ENCODE measurements at regions not wholly inside any gene's neighbourhood (a gene's known extent, or its start where the extent isn't known, plus 50 kb on each side); places are given as distances from the start of the nearest gene placed in this dataset.

DNA sequence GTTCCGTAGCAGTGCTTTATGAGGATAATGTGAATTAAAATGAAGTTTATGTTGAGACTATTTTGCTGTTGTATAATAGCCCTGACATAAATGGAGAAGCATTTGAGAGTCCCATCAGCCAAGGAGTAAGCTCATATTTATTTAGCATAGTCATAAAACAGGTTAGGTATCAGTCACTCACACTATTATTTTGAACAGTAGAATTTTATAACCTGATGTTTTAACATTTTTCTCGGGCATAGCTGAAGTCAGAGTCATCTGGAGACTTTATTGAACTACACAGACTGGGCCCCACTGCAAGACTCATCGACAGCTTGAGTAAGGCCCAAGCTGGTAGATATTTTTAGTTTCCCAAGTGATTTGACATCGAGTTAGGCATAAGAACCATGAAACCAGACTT lies 620.3 kb upstream of the WWC1 start:
- DNase-seq, result no peak

DNA sequence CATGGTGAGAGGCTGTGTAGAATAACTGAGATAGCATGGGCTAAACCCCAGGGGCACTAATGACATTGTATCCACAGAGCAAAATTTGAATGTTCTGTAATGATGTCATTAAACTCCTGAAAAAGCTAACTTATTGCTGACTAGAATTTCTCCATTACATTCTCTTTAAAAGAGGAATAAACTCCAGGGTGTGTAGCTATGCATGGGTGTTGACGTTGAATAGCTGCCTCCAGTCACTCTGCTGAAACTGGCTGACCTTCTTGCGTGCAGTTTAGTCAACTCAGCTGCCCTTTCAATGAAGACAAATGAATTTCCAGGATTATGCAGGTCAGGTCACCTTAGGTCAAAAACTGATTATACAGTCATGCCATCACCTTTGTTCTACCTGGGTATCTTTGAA lies 617.5 kb upstream of the WWC1 start:
- DNase-seq, result no peak

DNA sequence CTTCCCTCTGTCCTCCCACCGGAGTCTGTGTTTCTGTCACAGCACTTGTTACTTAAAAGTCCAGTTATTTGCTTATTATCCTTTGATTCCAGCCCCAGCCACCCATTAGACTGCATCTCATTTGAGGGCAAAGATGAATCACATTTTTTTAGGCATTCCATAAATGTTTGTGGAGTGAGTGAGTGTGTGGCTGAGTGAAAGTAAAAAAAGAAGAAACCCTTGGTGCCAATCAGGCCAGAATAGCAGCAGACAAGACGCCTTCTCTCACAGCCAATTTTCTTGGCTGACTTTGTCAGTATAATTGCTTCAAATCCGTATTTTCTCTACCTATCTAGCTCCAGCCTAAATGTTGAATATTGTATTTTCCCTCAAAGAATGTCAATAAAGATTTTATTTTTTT lies 613.0 kb upstream of the WWC1 start:
- DNase-seq, result no peak

DNA sequence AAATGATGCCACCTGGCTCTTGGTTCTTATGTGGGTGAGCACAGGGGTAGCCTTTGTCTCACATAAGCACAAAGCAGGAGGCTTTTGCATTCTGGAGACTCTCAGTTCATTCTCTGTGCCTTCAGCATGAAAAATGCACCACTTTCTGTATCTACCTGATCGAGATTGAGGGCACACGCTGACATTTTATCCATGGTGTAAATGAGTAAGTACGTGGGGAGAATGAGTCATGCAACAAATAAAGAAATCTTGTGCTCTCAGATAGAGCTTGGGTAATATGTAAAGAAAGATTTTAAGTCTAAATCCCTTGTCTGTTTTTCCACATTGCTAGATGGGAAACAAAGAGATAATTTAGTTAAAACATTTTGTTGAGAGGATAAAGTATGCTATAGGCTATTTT lies 607.2 kb upstream of the WWC1 start:
- DNase-seq, result no peak

DNA sequence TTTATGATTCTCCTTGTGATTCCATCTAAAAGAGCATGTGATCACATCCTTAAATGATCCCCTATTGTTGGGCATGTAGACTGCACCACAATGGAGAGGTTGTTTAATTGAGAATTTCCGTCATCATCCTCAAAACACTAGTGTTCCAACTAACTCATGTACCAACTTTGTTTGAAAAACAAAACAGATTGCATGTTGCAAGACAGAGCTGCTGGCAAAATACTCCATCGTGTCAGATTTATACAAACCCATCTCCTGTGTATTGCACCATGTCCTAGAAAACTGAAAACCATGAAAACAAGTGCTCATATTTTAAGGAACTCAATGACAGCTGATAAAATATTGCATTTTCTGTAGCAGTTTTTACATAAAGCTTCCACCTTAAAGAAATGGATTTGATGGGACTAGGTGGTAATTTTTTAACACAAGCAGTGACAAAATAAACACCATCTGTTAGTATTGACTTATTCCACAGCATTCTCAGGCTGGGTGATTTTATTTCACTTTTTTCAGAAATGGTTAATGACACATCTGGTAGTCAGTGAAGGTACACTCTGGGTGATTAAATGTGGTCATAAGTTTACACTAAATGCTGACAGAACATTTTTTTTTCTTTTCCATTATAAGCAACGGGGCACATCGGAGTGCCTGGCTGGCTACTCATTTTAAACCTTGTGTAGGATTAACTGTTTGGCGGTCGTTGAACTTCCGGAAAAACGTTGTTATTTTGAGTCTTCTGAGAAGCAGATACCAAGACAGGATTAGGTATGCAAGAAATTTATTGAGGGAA lies 602.9 kb upstream of the WWC1 start:
- DNase-seq, result no peak

DNA sequence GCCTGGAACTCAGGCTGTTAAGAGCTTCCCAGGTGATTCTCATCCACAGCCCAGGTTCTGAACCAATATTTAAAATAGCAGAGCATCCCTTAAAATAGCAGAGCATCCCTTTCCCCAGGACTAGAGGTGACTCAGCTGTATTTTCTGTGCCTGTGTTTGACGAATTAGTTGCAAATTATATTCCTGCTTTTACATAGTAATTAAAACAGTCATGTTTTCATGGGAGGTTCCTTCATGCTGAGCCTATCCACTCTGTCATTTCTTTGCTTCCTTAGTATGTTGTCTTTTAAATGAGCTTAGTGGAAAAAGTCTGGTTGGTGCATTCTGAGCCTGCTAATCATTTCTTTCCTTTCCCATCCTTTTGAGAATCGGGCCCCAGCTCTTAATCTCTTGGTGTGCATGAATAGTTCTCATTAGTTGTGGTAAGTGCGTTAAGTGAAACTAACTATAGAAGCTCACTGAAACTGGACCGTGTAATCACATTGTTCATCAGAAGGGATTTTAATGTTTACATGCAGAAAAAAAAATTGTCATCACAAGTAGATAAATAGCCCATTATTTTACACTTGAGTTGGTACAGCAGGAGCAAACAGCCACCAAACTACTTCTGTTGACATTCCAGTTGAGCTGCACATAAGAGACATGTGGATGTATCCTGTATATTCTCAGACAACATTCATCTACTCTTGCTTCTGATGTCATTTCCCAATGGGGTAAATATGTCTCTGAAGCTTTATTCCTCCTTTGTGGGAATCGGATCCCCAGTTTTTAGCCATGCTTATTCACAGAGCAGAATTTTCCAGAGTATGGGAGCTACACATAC lies 596.9 kb upstream of the WWC1 start:
- DNase-seq, result no peak

DNA sequence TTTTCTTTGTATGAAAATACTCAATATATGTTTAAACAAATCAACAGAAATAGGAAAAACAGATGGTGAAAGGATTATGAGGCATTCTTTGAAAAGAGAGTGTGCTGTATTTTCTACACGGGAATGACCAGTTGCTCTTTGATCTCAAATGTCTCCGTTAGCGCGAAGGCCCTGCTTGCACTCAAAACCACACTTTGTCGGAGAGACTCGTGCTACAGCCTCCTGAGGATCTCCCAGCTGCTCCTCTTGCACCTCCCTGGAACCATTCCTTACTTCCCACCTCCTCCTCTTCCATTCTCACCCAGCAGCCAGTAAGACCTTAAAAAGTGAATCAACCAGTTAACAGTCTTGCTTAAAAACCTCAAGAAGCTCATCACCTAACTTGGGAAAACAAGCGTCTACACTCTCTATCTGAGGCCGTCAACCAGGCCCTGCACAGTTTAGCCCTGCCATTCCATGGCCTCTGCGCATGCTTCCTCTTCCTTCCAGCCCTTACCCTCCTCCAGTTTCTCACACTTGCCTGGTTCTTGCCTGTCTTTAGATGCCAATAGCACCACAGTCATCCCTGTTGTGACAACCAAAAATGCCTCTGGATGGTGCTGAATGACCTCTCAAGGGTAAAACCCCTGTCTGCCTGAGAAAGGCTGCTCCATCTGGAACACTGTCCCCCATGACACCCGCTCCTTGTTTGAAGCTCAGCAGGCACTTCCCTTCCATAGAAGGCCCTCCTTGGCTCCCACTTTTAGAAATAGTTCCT lies 594.7 kb upstream of the WWC1 start:
- no peak for DNase-seq

DNA sequence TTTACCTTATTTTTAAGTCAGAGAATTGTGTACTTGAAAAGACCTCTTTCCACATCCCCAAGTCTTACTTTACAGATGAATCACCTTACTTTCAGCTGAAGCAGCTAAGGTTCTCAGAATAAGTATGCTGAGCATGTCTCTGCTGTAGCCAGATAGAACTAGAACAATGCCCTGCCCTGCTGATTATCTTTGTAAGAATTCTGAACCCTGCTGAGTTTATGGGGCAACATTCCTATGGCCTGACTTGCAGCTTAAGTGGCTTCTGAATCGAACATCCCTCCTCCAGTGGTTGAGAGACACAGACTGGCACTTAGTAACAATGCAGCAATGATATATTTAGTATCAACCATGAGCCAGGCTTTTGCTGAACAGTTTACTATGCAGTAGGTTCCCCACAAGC lies 592.0 kb upstream of the WWC1 start:
- DNase-seq, result peak; percentile 80

DNA sequence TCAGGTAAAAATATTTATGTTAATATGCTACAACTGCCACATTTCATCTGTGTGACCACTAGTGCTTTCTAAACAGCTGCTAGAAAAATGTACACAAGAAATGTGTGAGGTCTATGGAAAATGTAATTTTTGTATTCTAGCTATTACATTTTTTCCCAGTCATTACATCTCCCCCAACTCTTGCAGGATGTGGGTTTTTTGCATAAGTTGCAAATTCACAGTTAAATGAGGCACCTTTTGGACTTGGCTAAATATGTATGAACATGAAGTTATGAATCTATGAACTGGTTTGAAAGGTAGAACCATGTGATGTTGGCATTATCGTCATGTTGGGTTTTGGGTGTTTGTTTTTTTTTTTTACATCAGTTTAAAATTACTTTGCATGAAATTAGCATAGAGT lies 590.4 kb upstream of the WWC1 start:
- DNase-seq, result no peak

DNA sequence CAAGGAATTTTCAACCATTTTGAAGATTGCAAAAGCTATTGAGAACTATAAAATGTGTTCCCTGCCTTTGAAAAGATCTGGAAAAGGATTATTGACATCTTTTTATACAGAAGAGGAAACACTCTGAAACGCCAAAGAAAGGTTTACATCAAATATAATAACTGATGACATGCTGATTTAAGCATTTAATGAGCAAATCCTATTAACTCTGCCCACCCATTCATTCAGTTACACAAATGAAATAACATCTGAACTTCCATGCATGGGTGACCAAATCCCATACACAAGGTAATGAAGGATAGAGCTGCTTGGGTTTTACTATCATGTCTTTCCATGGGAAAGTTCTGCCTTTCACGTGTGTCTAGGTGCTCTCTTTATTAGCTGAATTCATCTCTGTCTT lies 589.4 kb upstream of the WWC1 start:
- peak; percentile 44 for DNase-seq

DNA sequence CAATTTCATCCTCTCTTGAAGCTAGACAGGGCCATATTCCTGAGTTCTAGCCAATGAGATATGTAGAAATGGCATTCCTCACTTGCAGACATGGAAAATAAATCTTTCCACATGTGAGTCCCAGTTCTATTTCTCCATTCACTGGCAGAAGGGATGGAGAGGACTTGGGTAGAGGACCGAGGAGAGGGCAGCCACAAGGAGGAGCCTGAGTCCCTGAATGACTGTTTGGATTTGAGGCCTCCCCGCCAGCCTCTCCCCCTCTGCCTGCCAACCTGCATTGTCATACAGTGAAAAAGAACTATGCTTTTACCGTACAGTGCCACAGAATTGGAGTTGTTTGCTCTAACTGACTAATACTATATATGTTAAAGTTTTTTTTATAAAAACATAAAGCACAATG lies 583.0 kb upstream of the WWC1 start:
- no peak for DNase-seq

DNA sequence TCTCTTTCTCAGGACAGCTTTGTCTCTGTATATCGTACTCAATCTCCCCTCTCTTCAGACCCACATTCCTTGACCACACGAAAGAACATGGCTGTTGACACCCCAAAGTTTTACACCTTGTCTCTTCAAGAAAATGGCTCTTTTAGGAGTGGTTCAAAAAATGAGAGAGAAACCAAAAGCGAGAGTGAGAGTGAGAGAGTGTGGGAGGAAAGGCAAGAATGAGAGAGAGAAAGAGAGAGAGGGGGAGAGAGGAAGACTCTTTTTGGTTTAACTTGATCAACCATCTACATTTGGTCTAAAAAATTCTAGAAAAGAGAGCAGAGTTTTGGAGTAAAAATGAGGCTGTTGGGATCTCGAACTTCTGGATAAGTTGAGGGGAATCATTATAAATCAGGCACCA lies 581.8 kb upstream of the WWC1 start:
- no peak for DNase-seq

DNA sequence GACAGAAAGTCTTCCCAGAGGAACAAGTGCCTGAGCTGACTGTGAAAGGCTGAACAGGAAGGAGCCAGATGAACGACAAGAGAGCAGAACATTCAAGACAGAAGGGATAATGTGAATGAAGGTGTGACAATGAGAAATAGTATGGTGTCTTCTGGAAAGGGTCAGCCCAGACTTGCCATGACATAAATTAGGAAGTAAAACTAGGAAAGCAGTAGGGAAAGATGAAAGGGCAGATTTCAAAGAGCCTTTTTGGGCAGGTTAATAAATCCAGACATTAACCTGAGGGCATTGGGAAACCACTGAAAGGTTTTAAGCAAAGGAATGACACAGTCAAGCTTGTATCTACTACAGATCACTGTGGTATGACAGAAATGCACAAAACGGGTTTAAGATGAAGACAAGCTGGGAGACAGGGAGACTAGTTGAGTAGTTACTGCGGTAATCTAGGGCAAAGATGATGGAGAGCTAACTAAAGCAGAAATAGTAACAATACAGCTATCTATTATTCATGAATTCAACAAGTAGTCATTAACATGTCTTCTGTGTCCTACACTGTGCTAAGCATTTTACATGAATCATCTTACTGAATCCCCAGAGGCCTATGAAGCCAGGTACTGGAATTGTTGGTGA lies 580.9 kb upstream of the WWC1 start:
- DNase-seq, result no peak

DNA sequence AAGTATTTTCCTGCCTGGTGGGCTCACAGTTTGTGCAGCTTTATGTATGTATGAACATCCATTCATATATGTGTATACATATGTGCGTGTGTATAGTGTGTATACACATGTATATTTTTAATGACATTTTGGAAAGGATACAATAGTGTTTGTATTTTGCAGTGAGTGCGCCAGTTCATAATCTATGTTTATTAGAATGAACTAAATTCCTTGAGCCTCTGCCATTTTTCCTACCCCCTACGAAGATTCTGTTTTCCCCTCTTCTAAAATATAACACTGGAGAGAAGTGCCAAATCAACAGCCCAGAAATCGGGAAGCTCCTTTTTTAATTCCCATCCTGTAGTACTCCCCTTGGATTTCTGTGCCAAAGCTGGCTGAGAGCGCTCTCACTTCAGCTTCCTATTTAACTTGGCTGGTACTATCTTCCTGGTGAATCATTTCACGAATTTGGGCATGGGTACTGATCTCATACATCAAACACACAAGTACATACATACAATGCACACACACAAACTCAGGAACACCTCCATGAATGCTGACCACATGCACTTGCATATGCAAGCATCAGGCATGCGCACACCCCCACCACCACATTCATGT lies 578.4 kb upstream of the WWC1 start:
- DNase-seq, result no peak

DNA sequence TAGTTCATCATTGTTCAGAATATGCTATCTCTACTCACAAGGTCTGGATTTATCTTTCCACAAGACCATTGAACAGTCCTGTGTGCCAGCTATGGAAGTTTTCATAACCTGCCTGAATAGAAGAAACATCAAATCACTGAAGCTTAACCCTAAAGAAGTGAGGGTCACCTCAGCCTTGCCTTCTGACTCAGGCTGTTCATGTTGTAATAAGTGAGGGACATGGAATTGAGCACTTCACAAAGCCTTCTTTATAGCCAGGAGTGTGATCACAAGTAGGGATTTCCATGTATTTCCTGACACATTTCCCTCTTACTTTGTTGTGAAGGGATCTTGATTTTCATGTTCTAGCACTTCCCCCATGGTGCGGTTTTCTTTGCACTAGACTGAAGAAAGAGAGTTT lies 577.5 kb upstream of the WWC1 start:
- no peak for DNase-seq

DNA sequence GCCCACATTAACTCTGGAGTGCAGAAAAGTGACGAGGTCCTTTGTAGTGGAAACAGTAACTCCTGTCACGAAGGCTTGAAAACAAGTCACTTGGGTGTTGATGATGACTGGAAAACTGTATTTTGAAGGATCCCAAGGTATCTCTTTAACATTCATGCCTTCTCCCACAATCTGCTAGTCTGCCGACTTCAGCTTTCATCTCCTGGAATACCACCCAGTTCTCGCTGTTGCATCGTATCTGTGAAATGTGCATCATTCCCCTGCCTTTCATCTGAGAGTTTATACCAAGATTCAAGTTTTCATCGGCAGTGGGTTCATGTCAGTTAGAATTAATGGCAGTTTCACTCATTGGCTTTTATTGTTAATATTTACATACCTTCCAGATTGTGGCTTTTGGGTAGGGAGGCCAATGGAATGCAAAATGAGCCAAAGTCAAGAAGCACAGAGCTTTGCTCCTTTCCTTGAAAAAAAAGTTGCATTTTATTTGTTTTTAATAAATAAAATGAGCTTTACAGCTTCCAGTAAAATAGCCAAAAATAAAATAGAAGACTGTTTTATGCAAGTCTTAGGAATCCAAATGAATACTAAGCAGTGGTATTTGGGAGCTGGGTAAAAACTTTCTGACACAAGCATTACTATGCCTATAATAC lies 575.2 kb upstream of the WWC1 start:
- peak; percentile 27 for DNase-seq

DNA sequence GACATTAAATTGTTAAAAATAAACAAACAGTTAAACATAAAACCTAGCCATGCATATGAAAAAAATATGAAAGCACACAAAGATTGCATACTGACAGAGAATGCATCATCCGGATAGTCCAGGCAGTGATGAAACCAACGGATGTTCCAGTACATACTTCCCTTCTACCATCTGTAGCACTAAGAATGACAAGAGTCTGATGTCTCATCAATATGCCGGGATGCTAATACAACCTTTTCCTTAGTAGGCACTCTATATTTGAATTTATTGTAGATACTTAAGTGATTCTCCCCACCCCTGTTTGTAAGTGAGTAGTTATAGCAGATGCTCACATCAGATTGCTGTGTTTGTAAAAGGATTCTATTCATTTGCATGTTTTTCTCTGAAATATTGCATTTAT lies 571.2 kb upstream of the WWC1 start:
- no peak for DNase-seq

DNA sequence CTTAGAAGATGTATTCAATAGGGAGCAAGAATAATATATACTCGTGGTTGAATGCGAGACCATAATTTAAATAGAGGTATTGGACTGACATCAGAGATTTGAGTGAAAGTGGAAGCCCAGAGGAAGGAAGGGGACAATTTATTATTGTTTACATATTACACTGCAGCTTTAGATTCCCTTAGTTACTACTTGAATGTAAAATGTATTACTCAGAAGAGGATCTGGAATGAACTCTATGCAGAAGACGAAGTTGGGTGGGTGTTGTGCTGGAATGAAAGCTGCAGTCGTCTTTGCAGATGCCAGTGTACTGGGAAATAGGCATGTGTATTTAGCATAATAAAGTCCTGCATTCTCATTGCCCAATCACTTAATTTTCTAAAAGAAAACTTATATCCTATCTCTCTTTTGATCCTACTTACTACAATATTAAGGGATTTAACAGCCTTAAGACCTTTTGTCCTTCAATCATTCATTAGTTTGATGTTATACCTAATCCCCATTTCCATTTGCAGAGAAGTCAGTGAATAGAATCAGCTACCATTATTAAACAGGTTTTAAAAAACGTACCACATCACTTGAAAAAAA lies 570.7 kb upstream of the WWC1 start:
- no peak for DNase-seq

DNA sequence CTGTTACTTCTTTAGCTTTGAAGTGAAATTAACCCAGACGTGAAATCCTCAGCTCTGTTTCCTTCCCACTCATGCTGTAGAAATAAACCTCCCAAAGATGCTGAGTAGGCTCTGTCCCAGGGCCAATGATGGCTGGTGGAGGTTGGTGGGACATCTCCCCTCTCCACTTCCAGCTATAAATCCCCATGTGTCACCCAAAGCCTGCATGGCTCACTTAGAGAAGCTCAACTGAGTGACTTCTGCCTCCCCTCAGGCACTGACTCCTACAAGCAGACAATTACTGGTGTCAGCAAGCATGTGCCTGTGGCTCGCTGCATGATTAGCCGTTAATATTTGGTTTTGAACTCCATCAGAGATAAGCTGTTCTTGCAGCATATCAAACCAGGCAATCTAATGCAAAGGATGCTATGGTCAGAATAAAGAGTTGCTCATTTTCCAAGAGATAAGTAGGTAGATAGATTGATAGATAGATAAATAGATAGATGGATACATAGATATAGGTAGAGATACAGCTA lies 569.5 kb upstream of the WWC1 start:
- no peak for DNase-seq

DNA sequence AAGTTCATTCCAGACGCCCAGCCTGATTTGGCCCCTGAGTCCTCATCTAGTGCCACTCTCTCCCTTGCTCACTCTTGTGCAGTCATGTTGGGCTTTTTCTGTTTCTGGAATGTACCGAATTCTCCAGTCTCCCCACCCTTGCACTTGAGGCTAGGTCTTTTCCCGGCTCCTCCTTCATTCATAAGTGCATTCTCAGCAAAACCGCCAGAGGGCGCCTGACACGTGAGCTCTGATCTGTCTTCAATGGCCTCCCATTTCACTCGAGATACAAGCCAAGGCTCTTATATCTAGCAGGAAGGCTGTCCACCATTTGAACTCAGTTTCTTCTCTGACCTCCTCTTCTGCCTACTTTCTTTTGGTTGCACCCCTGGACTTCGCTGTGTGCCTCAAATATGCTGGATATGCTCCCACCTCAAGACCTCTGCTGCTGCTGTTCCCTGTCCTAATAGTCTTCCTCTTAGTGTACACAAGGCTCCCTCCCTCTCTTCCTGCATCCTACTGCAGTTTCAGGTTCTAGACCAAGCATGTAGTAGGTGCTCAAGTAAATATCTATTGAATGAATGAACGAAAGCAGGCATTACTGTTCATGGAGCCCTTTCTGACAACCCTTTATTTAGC lies 568.1 kb upstream of the WWC1 start:
- peak; percentile 96 for DNase-seq

DNA sequence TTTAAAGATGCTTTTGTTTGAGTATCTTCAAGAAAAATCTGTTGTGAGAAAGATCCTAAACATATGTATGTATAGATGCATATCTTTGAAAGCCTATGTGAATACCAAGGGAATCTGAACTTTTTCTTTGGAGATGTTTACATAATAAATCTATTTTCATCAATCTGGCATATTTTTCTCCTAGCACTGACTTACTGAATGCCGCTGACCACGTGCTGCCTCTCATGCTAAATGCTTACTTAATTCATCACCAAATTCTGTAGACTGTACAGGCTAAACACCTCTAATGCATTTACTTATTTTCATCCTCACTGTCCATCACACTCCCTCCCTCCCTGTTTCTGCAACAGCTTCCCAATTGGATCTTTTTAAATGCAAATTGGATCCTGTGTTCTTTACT lies 566.2 kb upstream of the WWC1 start:
- no peak for DNase-seq
